ENCODE measurements at regions not wholly inside any gene's neighbourhood (a gene's known extent, or its start where the extent isn't known, plus 50 kb on each side); places are given as distances from the start of the nearest gene placed in this dataset.
"Not testable (repeated sequence)": the region's sequence is repeated elsewhere in the genome, so short reads cannot be mapped to it uniquely, and the experiment has no call there.

DNA sequence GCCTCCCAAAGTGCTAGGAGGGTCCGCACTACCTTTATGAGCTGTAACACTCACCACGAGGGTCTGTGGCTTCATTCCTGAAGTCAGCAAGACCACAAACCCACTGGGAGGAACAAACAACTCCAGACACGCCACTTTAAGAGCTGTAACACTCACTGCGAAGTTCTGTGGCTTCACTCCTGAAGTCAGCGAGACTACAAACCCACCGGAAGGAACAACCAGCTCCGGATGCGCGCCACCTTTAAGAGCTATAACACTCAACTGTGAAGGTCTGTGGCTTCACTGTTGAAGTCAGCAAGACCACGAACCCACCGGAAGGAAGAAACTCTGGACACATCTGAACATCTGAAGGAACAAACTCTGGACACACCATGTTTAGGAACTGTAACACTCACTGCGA lies 152.1 kb upstream of the IL15 start:
- intact Hi-C loops (cut with DNase I); H3K27ac ChIP-seq (ENCODE audit: low read depth in 1 of 2, low read length in 2 of 2); DNase-seq; ATAC-seq (ENCODE audit: low FRiP score); H3K4me3 ChIP-seq (ENCODE audit: low read length in 2 of 2); H3K4me1 ChIP-seq (ENCODE audit: control insufficient read depth in 1 of 2, insufficient read depth in 2 of 2, low read length in 2 of 2); H3K9me3 ChIP-seq (ENCODE audit: control insufficient read depth, low read length); H3K36me3 ChIP-seq (ENCODE audit: control insufficient read depth in 1 of 2, insufficient read depth in 2 of 2, low read length in 1 of 2); H3K27me3 ChIP-seq (ENCODE audit: control insufficient read depth in 1 of 2, insufficient read depth in 2 of 2, low read length in 1 of 2): not testable (repeated sequence)
- 92 to 97% methylated on average over 12 of the region's 12 CpGs for WGBS, 2 donors

DNA sequence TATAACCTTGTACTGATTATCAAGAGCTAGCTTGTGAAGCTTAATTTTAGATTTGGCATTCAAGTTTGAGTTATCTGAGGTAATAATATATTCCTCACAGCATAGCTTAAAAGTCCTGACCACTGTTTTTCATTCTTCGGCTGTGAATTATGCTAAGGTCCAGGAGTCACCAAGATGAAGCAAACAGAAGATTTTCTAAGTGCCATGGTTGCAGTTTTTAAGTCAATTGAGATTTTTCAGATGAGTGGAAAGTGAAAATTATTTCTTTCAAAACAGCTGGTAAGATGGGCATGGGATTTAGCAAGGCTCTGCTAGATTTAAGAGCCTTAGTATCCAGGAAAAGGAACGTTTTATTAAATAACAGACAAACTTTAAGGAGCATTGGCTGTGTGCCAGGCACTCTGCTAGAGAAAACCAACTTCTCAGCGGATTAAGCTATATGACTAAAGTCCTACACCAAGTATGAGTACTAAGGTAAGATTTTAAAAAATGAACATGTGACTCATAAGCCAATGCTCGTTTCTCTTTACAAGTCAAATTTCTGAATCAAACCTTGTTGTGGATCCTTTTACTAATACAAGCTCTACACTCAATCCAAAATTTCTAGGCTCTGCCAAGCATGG lies 149.9 kb upstream of the IL15 start:
- H3K4me1 ChIP-seq (ENCODE audit: control insufficient read depth in 1 of 2, insufficient read depth in 2 of 2, low read length in 2 of 2), result no peaks in the 10 kb centered on the region
- no peaks in the 10 kb centered on the region for H3K36me3 ChIP-seq (ENCODE audit: control insufficient read depth in 1 of 2, insufficient read depth in 2 of 2, low read length in 1 of 2)
- DNase-seq (peak; percentile 48 to 80), ATAC-seq (ENCODE audit: low FRiP score) (no peak)
- H3K9me3 ChIP-seq (ENCODE audit: control insufficient read depth, low read length), result peaks cover 3% of the 10 kb centered on the region
- intact Hi-C loops (cut with DNase I), result no loop called here
- WGBS, 2 donors, result 7 to 10% methylated on average over 4 of the region's 4 CpGs
- peak overlapping the region in 1 of 2 donors; percentile 41 for H3K4me3 ChIP-seq (ENCODE audit: low read length in 2 of 2)
- H3K27ac ChIP-seq (ENCODE audit: low read depth in 1 of 2, low read length in 2 of 2), result peak overlapping the region in 1 of 2 donors; percentile 28
- H3K27me3 ChIP-seq (ENCODE audit: control insufficient read depth in 1 of 2, insufficient read depth in 2 of 2, low read length in 1 of 2), result no peaks in the 10 kb centered on the region

DNA sequence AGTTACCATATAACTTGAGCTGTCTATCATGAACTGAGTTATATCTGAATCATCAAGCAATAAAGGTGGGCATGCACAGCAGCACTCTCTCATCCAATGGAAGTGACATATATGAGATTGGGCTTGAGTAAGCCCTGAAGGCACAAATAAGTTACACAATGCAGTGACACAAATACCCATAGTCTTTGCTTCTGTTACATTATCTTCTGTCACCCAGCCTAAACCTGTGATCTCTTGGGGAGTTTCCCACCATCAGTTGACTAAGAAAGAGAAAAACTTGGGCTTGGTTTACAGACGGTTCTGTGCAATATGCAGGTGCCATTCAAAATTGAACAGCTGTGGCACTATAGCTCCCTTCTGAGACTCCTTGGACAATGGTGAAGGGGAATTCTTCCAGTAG lies 138.8 kb upstream of the IL15 start:
- no peaks in the 10 kb centered on the region for H3K27me3 ChIP-seq (ENCODE audit: control insufficient read depth in 1 of 2, insufficient read depth in 2 of 2, low read length in 1 of 2)
- no peak for ATAC-seq (ENCODE audit: low FRiP score)
- 94 to 97% methylated on average over 1 of the region's 1 CpG for WGBS, 2 donors
- no peak overlapping the region for H3K27ac ChIP-seq (ENCODE audit: low read depth in 1 of 2, low read length in 2 of 2)
- H3K9me3 ChIP-seq (ENCODE audit: control insufficient read depth, low read length), result no peaks in the 10 kb centered on the region
- intact Hi-C loops (cut with DNase I), result no loop called here
- no peak overlapping the region for H3K4me3 ChIP-seq (ENCODE audit: low read length in 2 of 2)
- H3K4me1 ChIP-seq (ENCODE audit: control insufficient read depth in 1 of 2, insufficient read depth in 2 of 2, low read length in 2 of 2), result no peaks in the 10 kb centered on the region
- DNase-seq, result no peak
- peaks cover 0 to 2% of the 10 kb centered on the region in 2 donors for H3K36me3 ChIP-seq (ENCODE audit: control insufficient read depth in 1 of 2, insufficient read depth in 2 of 2, low read length in 1 of 2)

DNA sequence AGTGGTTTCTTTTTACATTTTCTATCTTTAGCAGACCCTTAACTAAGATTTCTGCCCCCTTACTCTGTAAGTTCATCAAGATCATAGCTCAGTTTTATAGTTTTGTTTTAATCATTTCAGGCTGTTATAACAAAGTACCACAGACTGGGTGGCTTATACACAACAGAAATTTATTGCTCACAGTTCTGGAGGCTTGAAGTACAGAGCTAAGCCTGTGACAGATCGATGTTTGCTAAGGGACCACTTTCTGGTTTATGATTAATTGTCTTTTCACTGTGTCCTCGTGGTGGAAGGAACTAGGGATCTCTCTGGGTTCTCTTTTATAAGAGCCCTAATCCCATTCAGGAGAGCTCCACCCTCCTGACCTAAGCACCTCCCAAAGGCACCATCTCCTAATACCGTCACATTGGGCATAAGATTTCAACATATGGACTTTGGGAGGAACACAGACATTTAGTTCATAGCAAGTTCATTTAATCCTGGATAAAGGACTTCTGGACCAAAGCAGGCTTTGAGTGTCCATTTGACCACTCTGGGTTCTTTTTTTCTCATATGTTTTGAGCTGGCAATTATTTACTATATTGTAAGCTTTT lies 137.0 kb upstream of the IL15 start:
- Histone ChIP-seq H3K4me1 (ENCODE audit: control insufficient read depth in 1 of 2, insufficient read depth in 2 of 2, low read length in 2 of 2) (no peaks in the 10 kb centered on the region), H3K4me3 (ENCODE audit: low read length in 2 of 2) (no peak overlapping the region), H3K36me3 (ENCODE audit: control insufficient read depth in 1 of 2, insufficient read depth in 2 of 2, low read length in 1 of 2) (peaks cover 0 to 2% of the 10 kb centered on the region in 2 donors), H3K9me3 (ENCODE audit: control insufficient read depth, low read length) (no peaks in the 10 kb centered on the region), H3K27ac (ENCODE audit: low read depth in 1 of 2, low read length in 2 of 2) (no peak overlapping the region), H3K27me3 (ENCODE audit: control insufficient read depth in 1 of 2, insufficient read depth in 2 of 2, low read length in 1 of 2) (no peaks in the 10 kb centered on the region)
- 60 to 65% methylated on average over 3 of the region's 3 CpGs for WGBS, 2 donors
- ATAC-seq (ENCODE audit: low FRiP score) (no peak), DNase-seq (no peak)
- intact Hi-C loops (cut with DNase I), result no loop called here

DNA sequence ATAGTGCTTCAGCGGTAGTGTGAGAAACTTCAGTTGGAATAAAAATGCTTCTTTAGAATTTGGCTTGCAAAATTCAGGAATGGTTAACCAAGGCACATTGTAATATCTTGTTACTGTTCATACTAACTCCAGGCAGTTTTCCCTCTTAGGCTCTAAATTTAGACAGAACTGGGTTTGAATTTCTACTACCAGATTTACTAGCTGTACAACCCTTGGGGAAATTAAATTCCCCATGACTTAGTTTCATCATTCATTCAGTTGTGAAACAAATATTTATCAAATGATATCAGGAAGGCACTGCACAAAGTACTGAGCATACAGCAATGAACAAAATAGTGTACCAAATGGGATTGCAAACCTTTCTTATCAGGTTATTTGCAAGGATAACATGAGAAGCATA lies 135.0 kb upstream of the IL15 start:
- Histone ChIP-seq H3K27ac (ENCODE audit: low read depth in 1 of 2, low read length in 2 of 2) (no peak overlapping the region), H3K4me1 (ENCODE audit: control insufficient read depth in 1 of 2, insufficient read depth in 2 of 2, low read length in 2 of 2) (no peaks in the 10 kb centered on the region), H3K9me3 (ENCODE audit: control insufficient read depth, low read length) (no peaks in the 10 kb centered on the region), H3K36me3 (ENCODE audit: control insufficient read depth in 1 of 2, insufficient read depth in 2 of 2, low read length in 1 of 2) (peaks cover 0 to 2% of the 10 kb centered on the region in 2 donors), H3K27me3 (ENCODE audit: control insufficient read depth in 1 of 2, insufficient read depth in 2 of 2, low read length in 1 of 2) (no peaks in the 10 kb centered on the region), H3K4me3 (ENCODE audit: low read length in 2 of 2) (no peak overlapping the region)
- intact Hi-C loops (cut with DNase I), result no loop called here
- 89 to 95% methylated on average over 1 of the region's 1 CpG for WGBS, 2 donors
- ATAC-seq (ENCODE audit: low FRiP score), result no peak
- DNase-seq, result no peak

DNA sequence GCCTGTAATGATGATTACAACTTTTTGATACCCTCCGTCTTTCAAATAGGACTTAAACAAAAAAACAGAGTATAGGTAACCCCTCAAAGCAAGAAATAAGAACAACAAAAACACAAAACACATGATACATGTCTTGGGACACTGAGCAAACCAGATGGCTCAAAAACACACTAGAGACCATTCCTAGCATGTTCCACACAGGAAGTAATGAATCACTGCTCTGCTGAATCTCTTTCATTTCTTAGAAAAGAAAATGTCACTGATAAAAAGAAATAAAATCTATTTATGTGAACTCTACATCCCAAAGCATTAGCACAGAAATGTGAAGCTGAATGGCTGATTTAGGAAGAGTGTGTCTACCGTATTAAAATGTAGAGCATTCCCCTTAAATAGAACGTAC lies 134.5 kb upstream of the IL15 start:
- Histone ChIP-seq H3K9me3 (ENCODE audit: control insufficient read depth, low read length) (no peaks in the 10 kb centered on the region), H3K4me3 (ENCODE audit: low read length in 2 of 2) (no peak overlapping the region), H3K27ac (ENCODE audit: low read depth in 1 of 2, low read length in 2 of 2) (no peak overlapping the region), H3K27me3 (ENCODE audit: control insufficient read depth in 1 of 2, insufficient read depth in 2 of 2, low read length in 1 of 2) (no peaks in the 10 kb centered on the region), H3K36me3 (ENCODE audit: control insufficient read depth in 1 of 2, insufficient read depth in 2 of 2, low read length in 1 of 2) (peaks cover 0 to 2% of the 10 kb centered on the region in 2 donors), H3K4me1 (ENCODE audit: control insufficient read depth in 1 of 2, insufficient read depth in 2 of 2, low read length in 2 of 2) (no peaks in the 10 kb centered on the region)
- ATAC-seq (ENCODE audit: low FRiP score), result no peak
- 65 to 77% methylated on average over 3 of the region's 3 CpGs for WGBS, 2 donors
- intact Hi-C loops (cut with DNase I), result no loop called here
- no peak for DNase-seq

DNA sequence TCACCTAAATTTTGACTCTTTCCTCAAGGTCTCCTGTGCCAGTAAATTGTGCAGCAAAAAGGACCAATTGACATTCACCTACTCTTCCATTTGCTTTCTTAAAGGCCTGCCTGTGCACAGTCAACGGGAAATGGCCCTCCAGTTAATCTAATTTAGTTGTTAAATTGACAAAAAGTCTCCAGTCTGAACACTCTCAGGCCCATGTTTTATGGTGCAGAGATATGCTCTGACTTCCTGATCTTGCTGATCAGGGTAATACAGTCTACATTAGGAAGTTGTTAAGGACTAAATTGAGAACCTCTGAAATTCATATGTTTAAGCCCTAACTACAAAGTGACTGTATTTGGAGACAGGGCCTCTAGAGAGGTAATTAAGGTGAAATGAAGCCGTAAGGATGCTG lies 133.6 kb upstream of the IL15 start:
- Histone ChIP-seq H3K4me1 (ENCODE audit: control insufficient read depth in 1 of 2, insufficient read depth in 2 of 2, low read length in 2 of 2) (no peaks in the 10 kb centered on the region), H3K9me3 (ENCODE audit: control insufficient read depth, low read length) (no peaks in the 10 kb centered on the region), H3K4me3 (ENCODE audit: low read length in 2 of 2) (no peak overlapping the region), H3K27me3 (ENCODE audit: control insufficient read depth in 1 of 2, insufficient read depth in 2 of 2, low read length in 1 of 2) (no peaks in the 10 kb centered on the region), H3K27ac (ENCODE audit: low read depth in 1 of 2, low read length in 2 of 2) (no peak overlapping the region), H3K36me3 (ENCODE audit: control insufficient read depth in 1 of 2, insufficient read depth in 2 of 2, low read length in 1 of 2) (no peaks in the 10 kb centered on the region)
- DNase-seq, result no peak
- WGBS, 2 donors, result 92 to 95% methylated on average over 2 of the region's 2 CpGs
- ATAC-seq (ENCODE audit: low FRiP score), result no peak
- intact Hi-C loops (cut with DNase I), result no loop called here

DNA sequence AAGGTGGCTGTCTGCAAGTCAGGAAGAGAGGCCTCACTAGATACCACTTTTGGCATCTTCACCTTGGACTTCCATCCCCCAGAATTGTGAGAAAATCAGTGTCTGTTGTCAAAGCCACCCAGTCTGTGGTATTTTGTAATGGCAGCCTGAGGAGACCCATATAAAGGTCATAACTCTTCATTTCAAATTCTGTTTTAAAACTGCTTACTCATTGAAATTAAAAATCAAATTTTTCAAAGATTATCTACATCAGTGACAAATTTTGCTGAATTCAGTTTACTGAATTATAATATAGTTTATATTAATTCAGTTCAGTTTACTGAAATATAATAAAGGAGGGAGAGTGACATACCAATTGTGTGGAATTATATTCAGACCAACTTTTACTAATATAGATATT lies 133.1 kb upstream of the IL15 start:
- ATAC-seq (ENCODE audit: low FRiP score), result no peak
- no peaks in the 10 kb centered on the region for H3K27me3 ChIP-seq (ENCODE audit: control insufficient read depth in 1 of 2, insufficient read depth in 2 of 2, low read length in 1 of 2)
- no peaks in the 10 kb centered on the region for H3K4me1 ChIP-seq (ENCODE audit: control insufficient read depth in 1 of 2, insufficient read depth in 2 of 2, low read length in 2 of 2)
- H3K9me3 ChIP-seq (ENCODE audit: control insufficient read depth, low read length), result no peaks in the 10 kb centered on the region
- intact Hi-C loops (cut with DNase I), result no loop called here
- DNase-seq, result no peak
- no peak overlapping the region for H3K27ac ChIP-seq (ENCODE audit: low read depth in 1 of 2, low read length in 2 of 2)
- H3K4me3 ChIP-seq (ENCODE audit: low read length in 2 of 2), result no peak overlapping the region
- no peaks in the 10 kb centered on the region for H3K36me3 ChIP-seq (ENCODE audit: control insufficient read depth in 1 of 2, insufficient read depth in 2 of 2, low read length in 1 of 2)

DNA sequence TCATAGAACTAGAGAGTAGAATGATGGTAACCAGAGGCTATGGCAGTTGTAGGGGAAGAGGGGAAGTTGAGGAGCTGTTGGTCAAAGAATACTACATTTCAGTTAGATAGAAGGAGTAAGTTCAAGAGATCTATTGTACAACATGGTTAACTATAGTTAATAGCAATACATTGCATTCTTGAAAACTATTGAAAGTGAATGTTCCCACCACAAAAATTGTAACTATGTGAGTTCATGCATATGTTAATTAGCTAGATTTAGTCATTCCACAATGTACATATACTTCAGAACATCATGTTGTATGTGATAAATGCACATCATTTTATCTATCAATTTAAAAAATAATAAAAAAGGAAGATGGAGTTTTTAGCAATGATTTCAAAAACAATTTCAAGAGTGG lies 125.3 kb upstream of the IL15 start:
- intact Hi-C loops (cut with DNase I), result no loop called here
- DNase-seq, result no peak
- Histone ChIP-seq H3K4me1 (ENCODE audit: control insufficient read depth in 1 of 2, insufficient read depth in 2 of 2, low read length in 2 of 2) (no peaks in the 10 kb centered on the region), H3K36me3 (ENCODE audit: control insufficient read depth in 1 of 2, insufficient read depth in 2 of 2, low read length in 1 of 2) (no peaks in the 10 kb centered on the region), H3K4me3 (ENCODE audit: low read length in 2 of 2) (no peak overlapping the region), H3K27me3 (ENCODE audit: control insufficient read depth in 1 of 2, insufficient read depth in 2 of 2, low read length in 1 of 2) (no peaks in the 10 kb centered on the region), H3K9me3 (ENCODE audit: control insufficient read depth, low read length) (peaks cover 3% of the 10 kb centered on the region), H3K27ac (ENCODE audit: low read depth in 1 of 2, low read length in 2 of 2) (no peak overlapping the region)
- ATAC-seq (ENCODE audit: low FRiP score), result no peak
